ENCODE measurements at regions not wholly inside any gene's neighbourhood (a gene's known extent, or its start where the extent isn't known, plus 50 kb on each side); places are given as distances from the start of the nearest gene placed in this dataset.

DNA sequence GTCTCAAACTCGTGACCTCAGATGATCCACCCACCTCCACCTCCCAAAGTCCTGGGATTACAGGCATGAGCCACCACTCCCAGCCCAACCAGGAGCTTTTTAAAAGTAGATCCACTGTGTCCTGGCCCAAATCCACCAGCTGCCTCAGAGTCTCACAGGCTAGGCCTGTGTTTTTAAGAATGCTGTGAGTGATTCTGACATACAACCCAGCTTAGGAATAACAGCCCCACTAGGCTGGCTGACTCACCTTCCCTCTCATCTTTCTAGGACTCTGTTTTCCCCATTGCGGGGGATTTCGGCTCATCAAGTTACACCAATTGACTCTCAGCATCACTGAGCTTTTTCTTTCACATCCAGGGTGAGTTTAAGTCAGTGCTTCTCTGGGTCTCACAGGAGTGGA, 207.6 kb downstream of the SKIDA1 start:
- no peak for DNase-seq

DNA sequence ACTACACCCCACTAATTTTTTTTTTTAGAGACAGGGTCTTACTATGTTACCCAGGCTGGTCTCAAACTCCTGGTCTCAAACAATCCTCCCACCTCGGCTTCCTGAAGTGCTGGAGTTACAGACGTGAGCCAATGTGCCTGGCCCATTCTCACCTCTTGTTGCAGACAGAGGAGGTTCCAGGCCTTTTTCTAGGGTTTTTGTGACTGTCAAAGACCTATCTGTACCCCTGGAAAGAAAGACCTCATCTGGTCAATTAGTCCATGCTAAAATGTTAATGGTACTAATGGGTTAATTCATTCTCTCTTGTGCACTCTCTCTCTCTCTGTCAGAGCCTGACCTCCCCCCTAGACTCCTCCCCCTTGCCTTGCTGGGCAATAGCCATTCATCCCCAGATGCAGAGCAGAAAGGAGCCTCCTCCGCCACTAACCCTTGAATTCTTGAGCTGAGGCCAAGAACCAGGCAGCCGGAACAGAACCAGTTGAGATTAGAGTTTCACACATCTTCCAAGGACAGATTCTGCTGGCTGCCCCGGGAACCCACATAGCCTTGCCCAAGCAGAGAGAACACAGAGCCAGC, 209.7 kb downstream of the SKIDA1 start:
- DNase-seq = no peak

DNA sequence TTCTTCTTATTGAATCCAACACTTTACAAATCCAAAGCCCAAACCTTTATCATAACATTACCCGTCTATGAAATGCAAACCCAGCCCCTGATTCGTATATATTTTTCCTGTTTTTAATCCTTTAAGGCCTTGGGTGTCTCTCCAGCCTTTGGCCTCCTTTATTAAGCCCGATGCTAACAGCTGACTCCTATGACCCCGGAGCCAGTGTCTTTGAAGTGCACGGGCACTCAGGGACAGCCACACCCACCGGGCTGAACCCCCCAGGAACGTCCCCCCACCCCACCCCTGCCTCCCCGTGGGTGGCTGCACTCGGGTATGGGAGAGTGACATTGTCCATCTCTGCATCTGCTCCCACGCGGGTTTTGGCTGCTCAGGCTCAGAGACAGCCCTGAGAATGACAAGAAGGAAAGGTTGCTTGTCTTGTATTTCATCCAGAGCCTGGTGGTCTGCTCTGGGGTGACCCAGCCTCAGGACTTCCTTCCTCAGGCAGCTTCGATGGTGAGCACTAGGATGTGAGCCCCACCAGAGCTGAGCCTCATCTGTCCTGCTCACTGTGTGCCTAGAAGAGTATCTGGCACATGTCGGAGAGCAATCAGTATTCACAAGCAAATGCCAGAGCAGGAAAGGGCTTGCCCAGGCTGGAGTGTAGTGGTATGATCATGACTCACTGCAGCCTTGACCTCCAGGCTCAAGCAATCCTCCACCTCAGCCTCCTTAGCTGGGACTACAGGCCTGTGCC, 210.4 kb downstream of the SKIDA1 start:
- DNase-seq = no peak

DNA sequence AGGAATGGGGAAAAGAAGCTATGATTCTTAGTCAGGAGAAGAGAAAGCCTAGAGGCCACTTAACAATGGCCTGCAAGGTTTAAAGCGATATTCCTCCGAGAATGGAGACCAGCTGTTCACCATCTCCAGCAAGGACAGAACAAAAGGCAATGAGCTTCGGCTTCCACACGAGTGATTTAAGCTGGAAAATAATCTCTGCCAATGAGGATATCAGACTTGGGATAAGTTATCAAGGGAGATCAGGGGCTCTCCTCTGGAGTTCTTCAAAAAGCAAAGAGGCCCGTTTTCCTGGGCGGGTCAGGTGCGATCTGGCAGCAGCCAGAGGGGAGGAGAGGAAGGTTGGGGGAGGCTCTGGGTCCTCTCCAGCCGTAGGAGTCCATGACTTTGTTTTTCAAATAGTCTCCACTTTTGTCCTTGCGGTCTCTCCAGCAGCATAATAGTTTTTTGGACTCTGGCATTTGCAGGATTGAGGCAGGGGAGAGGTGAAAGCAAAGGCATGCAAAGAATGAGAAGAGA, 211.3 kb downstream of the SKIDA1 start:
- no peak for DNase-seq

DNA sequence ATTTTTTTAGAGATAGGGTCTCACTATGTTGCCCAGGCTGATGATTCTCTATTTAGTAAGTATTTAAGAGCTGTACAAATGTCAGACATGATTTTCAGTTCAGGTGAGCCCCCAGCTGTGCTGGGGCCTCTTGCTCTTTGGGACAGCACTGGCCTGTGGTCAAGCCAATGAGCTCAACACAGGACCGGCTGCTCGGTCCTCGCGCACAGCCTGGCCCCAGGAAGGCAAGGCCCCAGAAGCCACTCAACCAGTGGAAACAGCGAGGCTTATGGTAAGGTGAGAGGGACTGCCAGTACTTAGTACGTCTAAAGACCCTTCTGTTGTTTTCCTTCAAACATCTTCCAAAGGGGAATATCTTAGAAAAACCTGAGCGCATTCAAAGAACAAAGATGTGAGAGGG, 211.8 kb downstream of the SKIDA1 start:
- no peak for DNase-seq

DNA sequence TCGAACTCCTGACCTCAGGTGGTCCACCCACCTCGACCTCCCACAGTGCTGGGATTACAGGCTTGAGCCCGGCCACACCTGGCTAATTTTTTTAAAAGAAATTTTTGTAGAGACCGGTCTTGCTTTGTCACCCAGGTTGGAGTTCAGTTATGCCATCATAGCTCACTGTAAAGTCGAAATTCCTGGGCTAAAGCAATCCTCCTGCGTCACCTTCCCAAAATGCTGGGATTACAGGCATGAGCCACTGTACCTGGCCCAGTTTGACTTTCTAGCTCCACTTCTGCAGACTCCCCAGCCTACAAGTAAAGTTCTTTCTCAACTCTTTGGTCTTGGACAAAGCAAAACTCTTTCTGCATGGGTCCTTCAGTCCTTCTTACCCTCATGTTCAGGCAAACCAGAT, 214.1 kb downstream of the SKIDA1 start:
- no peak for DNase-seq

DNA sequence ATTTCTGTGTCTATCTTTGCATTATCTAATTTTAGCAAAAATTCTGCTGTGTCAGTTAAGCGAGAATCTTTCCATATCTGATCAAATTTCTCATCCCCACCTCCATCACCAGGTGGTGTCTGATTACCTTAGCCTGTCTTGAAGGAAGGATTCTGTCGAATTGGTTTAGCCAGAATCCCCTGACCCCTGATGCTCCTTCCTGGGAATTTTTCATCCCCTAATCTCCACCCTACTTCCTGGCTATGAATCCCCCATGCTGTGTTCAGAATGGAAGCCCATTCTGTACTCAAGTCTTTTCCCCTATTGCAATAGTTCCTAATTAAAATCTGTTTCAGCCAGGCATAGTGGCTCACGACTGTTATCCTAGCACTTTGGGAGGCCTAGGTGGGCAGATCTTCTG, 216.1 kb downstream of the SKIDA1 start:
- no peak for DNase-seq

DNA sequence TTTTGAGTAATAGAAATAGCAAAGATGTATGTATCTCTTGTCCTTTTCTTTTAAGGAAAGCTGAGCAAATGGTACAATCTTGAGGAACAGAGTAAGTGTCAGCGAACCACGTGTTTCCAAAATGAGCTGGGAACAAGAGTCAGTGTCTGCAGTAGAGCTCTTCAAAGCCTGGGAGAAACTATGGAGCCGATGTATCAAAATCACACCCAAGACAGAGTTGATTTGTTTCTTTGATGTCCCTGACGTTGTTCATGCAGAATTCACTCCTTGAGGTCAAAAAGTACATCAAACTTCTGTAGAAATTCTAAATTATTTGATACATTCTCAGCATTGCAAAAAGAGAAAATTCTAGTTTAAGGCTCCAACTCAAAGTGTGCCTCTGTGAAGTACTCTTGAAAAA, 216.5 kb downstream of the SKIDA1 start:
- DNase-seq = no peak

DNA sequence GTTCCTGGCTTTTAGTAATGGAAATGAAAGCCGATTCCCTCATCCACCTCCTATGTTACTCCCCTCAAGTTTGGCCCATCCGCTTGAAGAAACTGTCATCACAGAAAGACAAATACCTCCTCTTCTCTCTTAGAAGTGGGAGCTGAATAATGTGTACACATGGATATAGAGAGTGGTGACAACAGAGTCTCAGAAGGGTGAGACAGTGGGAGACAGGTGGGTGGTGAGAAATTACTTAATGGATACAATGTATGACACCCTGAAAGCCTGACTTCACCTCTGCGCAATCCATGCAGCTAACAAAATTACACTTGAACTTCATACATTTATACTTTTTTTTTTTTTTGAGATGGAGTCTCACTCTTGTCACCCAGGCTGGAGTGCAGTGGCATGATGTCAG, 217.5 kb downstream of the SKIDA1 start:
- DNase-seq = no peak

DNA sequence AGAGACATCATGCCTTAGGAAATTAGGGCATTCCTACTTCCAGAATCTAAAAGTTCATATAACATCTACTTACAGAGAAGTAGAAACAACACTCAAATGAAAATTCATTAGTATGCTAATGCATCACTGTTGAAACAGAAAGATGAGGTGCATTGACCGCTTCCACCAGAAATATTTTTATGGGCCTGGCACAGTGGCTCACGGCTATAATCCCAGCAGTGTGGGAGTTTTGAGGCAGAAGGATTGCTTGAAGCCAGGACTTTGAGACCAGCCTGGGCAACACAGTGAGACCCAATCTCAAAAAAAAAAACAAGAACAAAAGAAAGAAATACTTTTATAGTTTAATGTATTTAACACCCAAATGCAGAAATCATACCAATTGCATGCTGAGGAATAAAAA, 220.9 kb downstream of the SKIDA1 start:
- no peak for DNase-seq

DNA sequence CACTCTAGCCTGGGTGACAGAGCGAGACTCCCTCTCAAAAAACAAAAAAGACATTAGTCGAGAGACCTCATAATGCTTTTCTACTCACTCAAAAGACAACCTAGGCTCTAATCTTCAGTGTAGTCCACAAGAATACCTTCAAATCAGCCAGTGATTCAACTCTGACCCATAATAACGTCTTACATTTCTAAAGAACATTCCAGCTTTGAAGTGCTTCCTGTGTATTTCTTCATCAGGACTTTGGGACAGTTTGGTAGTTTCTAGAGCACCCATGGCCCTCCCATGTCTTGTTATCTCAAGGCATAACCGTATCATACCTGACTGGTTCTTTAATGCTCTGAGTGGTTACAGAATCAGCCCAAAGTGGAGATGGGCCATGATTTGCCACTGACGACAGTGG, 221.3 kb downstream of the SKIDA1 start:
- no peak for DNase-seq

DNA sequence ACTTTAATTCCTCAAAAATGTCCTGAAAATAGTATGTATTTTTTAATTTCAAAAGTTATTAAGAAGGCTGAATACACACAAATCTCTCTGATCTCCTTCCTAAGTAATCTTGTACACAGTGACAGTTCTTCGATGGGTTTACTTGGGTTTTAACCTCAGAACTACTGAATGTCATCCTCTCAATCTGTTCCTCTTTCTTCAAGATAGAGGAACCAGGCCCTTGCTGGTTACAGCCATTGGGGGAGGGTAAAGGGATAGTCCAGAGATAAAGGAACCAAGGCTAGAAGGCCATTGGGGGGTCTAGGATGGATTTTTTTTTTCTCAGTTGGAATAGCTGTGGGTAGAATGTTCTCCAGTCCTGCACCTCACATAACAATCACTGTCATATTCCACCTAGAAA, 224.9 kb downstream of the SKIDA1 start:
- no peak for DNase-seq

DNA sequence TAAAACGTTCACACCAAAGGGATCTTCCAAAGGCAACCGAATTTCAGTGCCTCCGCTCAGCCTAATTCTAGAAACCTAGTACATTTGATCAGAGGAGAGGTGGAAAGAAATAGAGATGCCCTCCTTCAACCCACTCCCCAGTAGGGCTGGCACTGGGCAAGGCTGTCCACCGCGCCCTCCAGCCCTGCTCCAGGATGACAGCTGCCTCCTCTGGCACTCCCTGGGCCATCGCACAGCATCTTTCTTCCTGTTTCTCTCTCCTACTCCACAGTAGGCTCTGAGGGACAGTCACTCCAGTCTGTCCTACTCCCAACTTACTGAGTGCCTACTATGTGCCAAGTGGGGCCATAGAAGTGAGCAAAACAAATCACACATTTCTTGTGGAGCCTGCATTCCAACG, 226.2 kb downstream of the SKIDA1 start:
- no peak for DNase-seq

DNA sequence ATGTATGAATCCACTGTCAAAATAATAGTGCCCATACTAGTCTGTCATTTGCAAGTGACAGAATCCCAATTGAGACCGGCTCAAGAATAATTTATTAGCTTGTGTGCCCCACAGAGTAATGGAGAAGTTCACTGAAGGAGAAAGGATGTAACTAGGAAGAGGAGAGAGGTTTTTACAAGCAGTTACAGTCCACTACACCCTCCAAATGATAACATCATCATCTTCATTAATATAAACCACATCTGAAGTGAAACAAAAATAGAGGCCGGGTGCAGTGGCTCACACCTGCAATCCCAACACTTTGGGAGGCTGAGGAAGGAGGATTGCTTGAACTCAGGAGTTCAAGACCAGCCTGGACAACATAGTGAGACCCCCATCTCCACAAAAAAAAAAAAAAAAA, 226.8 kb downstream of the SKIDA1 start:
- DNase-seq = no peak

DNA sequence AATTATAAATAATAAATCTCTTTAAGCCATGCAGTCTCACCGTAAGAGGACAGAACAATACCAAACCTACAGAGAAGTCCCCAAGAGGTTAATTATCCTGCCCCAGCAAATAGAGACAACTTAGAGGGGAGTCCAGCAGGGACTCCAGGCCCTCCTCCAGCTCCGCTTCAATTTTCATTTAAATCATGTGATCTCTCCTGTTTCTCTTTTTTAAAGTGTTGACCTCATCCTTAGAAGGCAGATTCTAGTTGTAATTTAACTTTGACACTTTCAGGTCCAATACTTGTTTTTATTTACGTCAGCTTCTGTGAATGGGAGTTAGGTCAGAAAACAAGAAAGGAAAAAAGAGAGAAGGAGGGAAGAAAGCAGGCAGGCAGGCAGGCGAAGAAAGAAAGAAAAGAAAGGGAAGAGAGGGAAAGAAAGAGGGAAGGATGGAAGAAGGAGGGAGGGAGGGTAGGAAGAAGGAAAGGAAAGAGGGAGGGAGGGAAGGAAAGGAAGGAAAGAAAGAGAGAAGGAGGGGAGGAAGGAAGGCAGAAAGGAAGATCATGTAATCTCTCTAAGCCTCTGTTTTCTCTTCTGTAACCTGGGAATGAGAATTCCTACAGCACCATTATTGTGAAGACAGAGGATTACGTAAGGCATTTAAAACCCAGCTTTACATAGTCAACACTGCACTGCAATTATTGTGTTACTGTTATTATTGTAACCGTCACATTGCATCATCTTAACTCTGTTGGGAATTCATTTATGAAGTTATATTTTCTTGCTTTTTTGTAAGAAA, 227.7 kb downstream of the SKIDA1 start:
- DNase-seq = no peak

DNA sequence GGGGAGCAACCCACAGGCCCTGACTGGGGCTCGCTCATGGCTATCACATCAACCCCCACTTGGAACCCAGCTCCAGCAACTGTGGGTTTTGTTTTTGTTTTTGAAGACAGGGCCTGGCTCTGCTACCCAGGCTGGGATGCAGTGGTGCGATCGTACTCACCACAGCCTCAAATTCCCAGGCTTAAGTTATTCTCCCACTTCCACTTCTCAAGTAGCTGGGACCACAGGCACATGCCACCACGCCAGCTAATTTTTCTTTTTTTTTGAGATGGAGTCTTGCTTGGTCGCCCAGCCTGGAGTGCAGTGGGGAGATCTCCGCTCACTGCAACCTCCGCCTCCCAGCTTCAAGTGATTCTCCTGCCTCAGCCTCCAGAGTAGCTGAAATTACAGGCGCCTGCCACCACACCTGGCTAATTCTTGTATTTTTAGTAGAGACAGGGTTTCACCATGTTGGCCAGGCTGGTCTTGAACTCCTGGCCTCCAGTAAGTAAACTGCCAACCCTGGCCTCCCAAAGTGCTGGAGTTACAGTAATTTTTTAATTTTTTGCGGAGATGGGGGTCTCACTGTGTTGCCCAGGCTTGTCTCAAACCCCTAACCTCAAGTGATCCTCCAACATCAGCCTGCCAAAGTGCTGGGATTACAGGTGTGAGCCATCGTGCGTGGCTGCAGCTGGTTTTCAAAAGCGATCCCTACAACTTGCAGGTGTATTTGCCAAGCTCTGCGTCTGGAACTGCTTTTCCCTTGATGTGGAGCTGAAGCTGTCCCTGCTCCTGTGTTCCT, 228.7 kb downstream of the SKIDA1 start:
- DNase-seq = no peak

DNA sequence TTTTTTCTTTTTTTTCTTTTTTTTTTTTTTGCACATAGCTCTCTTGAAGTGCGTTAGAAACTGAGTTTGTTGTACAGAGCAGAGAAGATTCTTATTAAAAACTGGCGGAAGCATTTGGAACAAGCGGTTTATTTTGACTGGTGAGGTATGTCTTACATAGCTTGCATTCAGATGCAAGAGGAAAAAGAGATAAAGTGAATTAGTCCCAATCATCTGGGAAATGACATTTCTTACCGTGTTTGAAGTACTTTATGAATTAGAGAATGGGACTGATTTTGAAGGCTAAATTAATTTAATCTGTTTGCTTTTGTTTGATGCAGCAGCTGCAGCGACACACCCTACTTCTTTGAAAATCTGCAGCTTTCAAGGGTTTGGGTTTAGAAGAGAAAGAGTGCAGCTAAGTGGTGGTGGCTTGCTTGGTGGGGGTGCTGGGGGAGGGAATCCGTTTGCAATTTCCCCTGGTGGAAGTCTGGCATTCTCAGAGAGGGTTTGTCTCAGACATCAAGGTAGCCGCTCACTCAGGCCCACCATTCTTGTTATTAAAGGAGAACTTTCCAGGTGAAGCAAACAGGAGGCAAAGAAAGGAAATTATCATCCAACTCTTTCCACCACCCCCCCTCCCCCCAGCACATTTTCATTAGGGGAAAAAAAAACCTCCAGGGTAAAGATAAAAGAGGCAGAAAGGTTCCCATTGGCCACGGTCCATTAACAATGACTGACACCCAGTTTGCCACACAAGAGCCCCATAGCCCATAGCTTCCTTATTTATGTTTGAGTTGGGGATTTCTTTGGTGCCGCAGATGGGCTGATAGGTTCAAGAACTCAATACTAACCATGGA, 231.7 kb downstream of the SKIDA1 start:
- DNase-seq = no peak

DNA sequence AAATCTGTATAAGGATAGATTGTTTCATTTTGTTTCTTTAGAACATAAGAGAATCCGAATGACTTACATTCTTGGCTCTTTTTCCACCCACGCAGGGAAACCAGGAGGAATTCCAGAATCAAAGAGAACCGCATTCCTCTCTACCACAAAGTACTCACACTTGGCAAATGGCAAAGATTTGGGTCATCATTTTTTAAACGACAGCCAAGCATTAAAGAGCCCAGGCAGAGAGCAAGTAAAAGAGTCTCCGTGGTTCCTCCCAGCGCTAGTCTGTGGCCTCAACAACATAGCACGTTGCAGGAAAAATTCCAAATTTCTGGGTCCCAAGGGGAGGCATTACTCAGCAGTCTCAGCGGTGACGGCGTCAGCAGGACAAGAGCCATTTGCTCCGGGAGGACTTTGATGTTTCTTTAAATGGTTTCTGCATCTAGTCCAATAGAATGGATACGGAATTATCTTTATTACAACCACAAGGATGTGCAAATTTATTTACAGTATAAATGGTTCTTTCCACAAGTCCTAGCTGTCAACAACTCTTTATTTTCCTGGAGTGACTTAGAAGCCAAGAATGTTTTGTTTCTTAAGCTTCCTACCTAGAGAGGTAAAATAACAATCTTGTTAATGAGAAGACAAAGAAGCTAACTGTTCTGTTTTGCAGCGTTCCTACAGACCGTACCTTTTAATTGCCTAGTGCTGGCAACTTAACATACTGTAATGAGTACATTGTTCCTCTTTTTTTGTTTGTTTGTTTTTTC, 232.5 kb downstream of the SKIDA1 start:
- DNase-seq = no peak

DNA sequence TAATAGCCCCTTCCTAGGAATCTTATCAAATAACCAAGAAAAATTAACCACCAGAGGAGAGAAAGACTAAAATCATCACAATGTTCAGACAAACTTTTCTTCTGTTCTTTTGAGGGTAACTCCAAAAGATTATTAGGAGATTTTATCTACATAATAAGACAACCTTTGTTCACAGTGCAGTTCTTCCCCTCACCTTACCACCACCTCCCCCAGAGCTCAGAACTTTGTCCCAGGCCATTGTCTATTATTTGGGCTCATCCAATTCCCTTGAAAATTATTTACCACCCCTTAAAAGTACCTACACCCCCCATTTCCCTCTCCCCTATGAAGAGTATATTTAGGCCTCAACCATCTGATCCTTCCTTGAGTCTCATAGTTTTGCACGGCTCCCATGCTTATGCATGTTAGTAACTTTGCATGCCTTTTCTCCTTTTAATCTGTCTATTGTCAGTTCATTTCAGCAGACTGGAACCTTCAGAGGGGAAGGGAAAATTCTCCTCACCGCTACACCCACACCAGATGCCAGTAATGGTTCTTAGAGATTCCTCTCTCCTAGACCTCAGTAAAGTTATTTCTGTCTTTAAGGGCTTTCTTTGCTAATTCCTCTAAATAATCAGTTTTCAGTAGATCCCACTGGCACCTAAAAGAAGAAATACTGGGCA, 234.9 kb downstream of the SKIDA1 start:
- DNase-seq = no peak

DNA sequence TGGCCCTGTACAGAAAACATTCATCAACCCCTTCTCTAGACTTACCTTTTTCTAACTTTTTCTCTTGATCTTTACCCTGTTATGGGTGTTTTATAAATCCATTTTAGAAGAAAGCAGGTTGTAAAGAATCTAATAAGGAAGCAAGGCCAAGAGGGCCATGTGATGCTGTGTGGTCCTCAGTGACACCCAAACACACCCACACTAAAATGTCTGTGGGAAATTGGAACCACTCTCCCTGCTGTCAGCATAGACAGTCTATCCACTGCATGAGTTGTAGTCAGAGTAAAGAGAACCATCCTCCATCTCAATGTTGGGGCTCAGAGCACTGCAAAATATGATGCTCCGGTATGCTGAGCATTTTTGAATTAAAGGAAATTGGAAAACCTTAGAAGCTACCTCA, 235.5 kb downstream of the SKIDA1 start:
- DNase-seq = no peak

DNA sequence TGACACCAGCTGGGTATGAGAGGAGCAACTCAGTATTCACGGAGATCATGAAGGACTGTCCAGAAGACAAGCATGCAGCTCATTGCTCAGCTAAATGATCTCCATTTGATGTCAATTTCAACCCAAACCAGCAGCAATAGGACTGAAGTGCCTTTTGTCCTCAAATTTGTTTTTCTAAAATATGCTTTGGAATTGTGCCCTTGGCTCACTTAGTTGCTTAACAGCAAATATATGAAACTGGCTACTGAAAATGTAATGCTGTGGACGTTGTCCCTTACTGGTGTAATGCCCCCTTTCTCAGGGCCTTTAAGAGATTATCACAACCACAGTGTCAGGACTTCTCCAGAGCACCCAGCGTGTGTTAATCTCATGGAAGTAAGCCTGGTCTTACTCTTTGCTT, 236.2 kb downstream of the SKIDA1 start:
- DNase-seq = no peak
